GM23248 (cell line): ENCODE measurements at regions not wholly inside any gene's neighbourhood (a gene's known extent, or its start where the extent isn't known, plus 50 kb on each side); places are given as distances from the start of the nearest gene placed in this dataset.

Experiments
- DNase-seq: peaks from one replicate; pipeline ENCODE4 v3.0.0-alpha.2; 2015
- H2AFZ ChIP-seq: fragments of 200-600 bp; sonication (generic); 2 replicates; pipeline ENCODE4 v1.6.1; 2016; ENCODE audit warnings: antibody characterized with exemption
- H3F3A ChIP-seq: fragments of 200-600 bp; sonication (generic); 2 replicates; pipeline ENCODE4 v1.6.1; 2016; ENCODE audit warnings: mild to moderate bottlenecking, antibody characterized with exemption, mixed run types; ENCODE audit not compliant: insufficient read depth
- H3K27ac ChIP-seq: fragments of 200-600 bp; sonication (generic); 2 replicates; pipeline ENCODE4 v1.5.1; 2016; ENCODE audit warnings: mild to moderate bottlenecking
- H3K27me3 ChIP-seq: fragments of 200-600 bp; sonication (generic); replicated peaks from 2 replicates; pipeline ENCODE4 v1.6.1; 2016; ENCODE audit warnings: mild to moderate bottlenecking; ENCODE audit not compliant: insufficient read depth
- H3K36me3 ChIP-seq: fragments of 200-600 bp; sonication (generic); 2 replicates; pipeline ENCODE4 v1.6.1; 2016; ENCODE audit warnings: low read depth, mild to moderate bottlenecking
- H3K4me1 ChIP-seq: fragments of 200-600 bp; sonication (generic); 2 replicates; pipeline ENCODE4 v1.6.1; 2016; ENCODE audit warnings: mild to moderate bottlenecking; ENCODE audit not compliant: insufficient read depth
- H3K4me2 ChIP-seq: fragments of 200-600 bp; sonication (generic); one replicate; pipeline ENCODE4 v1.6.1; 2016; ENCODE audit warnings: mild to moderate bottlenecking; ENCODE audit not compliant: unreplicated experiment
- H3K4me3 ChIP-seq: fragments of 200-600 bp; sonication (generic); 2 replicates; pipeline ENCODE4 v1.5.1; 2016; ENCODE audit warnings: mild to moderate bottlenecking
- H3K79me2 ChIP-seq: fragments of 200-600 bp; sonication (generic); 2 replicates; pipeline ENCODE4 v1.6.1; 2016; ENCODE audit warnings: mild to moderate bottlenecking; ENCODE audit not compliant: insufficient read depth
- H3K9ac ChIP-seq: fragments of 200-600 bp; sonication (generic); 2 replicates; pipeline ENCODE4 v1.6.1; 2016; ENCODE audit warnings: mild to moderate bottlenecking
- H3K9me2 ChIP-seq: fragments of 200-600 bp; sonication (generic); 2 replicates; pipeline ENCODE4 v1.6.1; 2016; ENCODE audit warnings: mixed run types, mild to moderate bottlenecking, moderate library complexity; ENCODE audit not compliant: insufficient read depth
- H3K9me3 ChIP-seq: fragments of 200-600 bp; sonication (generic); one replicate; pipeline ENCODE4 v1.6.1; 2017; ENCODE audit warnings: low read depth
- H4K20me1 ChIP-seq: fragments of 200-600 bp; sonication (generic); 2 replicates; pipeline ENCODE4 v1.6.0; 2016; ENCODE audit not compliant: insufficient read depth
- EZH2 ChIP-seq: fragments of 200-600 bp; sonication (generic); IDR thresholded peaks from 2 replicates; pipeline ENCODE4 v1.6.1; 2018; ENCODE audit warnings: antibody characterized with exemption, mild to moderate bottlenecking; ENCODE audit not compliant: insufficient read depth, poor library complexity, severe bottlenecking
- EZH2phosphoT487 ChIP-seq: fragments of 200-600 bp; sonication (generic); IDR thresholded peaks from 2 replicates; pipeline ENCODE4 v1.6.1; 2018; ENCODE audit warnings: antibody characterized with exemption, moderate library complexity, mild to moderate bottlenecking, low read depth; ENCODE audit not compliant: insufficient read depth
- WGBS, 2 experiments: methylation state at CpG; one replicate each; pipeline ENCODE4 v1.1.6; 2015 to 2017; ENCODE audit warnings: low lambda C conversion rate in 2 of 2, low coverage in 1 of 2; ENCODE audit errors: missing lambda C conversion rate in 2 of 2; 5-methylcytosine and 5-hydroxymethylcytosine counted together
- in situ Hi-C: fragments of 300-500 bp; cut with MboI; formaldehyde crosslinking; loops from 2 replicates; pipeline ENCODE4 v1.15.0; 2020

- H3K9me3 ChIP-seq: no peaks in the 10 kb centered on the region
- H3K4me1 ChIP-seq: no peaks in the 10 kb centered on the region
- WGBS, 2 experiments: 2 to 4% methylated on average over 4 of the region's 4 CpGs
- H2AFZ ChIP-seq: no peak overlapping the region
- H3K27ac ChIP-seq: no peak overlapping the region
- H3F3A ChIP-seq: no peaks in the 10 kb centered on the region
- no peaks in the 10 kb centered on the region for H3K9me2 ChIP-seq
- no peak for TF ChIP-seq EZH2phosphoT487
- TF ChIP-seq EZH2: no peak
- in situ Hi-C loops: no loop called here
- H3K4me3 ChIP-seq: no peak overlapping the region
- H3K9ac ChIP-seq: no peak overlapping the region
- no peaks in the 10 kb centered on the region for H3K79me2 ChIP-seq
- no peak for DNase-seq
- H3K4me2 ChIP-seq: no peak overlapping the region
- H3K36me3 ChIP-seq: no peaks in the 10 kb centered on the region
- no peaks in the 10 kb centered on the region for H4K20me1 ChIP-seq
- no peaks in the 10 kb centered on the region for H3K27me3 ChIP-seq
Observed at GRCh38 chr7:52254396-52255010, 780.9 kb upstream of the POM121L12 start.

DNA sequence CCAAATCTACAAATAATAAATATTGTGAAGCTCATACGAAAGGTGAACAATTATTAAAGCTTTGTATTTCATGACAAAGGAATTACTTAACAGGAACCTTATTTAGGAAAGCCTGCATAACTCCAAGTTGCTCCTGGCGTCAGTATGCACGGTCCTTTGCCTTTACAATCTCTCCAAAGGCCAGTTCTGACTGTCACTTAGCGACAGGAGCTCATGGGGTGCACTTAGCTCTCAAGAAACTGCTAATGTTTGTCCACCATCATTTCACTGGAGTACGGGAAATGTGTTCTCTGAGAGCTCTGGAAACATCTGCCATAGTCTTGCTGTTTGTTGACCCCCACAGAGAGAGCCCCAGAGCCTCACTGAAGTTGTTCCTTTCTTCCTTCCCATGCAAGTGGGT, 781.5 kb upstream of the POM121L12 start:
- in situ Hi-C loops: no loop called here
- no peaks in the 10 kb centered on the region for H3K36me3 ChIP-seq
- no peak for DNase-seq
- H3K9me2 ChIP-seq: no peaks in the 10 kb centered on the region
- H3K4me1 ChIP-seq: no peaks in the 10 kb centered on the region
- no peak overlapping the region for H3K4me3 ChIP-seq
- H3K27ac ChIP-seq: no peak overlapping the region
- no peaks in the 10 kb centered on the region for H3K79me2 ChIP-seq
- WGBS, 2 experiments: 7 to 9% methylated on average over 5 of the region's 5 CpGs
- H2AFZ ChIP-seq: no peak overlapping the region
- TF ChIP-seq EZH2phosphoT487: no peak
- H3K4me2 ChIP-seq: no peak overlapping the region
- H3F3A ChIP-seq: no peaks in the 10 kb centered on the region
- H4K20me1 ChIP-seq: no peaks in the 10 kb centered on the region
- no peak overlapping the region for H3K9ac ChIP-seq
- H3K9me3 ChIP-seq: no peaks in the 10 kb centered on the region
- H3K27me3 ChIP-seq: no peaks in the 10 kb centered on the region

DNA sequence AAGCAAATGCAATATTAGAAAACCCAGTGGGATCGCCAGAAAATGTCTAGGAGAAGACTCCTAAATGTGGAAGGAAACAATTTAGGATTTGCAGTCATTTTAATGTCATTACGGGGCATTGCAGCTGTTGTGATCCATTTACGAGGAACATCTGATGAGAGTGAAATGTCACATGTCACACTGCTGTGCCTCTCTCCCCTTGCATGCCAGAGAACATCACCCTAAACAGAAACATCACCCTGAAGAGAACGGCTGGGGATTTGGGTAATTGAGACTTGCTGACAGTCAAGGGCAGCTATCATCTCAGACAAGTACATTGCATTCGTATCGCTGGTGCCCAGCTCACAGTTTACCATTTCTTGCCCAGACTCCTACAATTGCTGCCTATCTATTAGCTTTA, 785.7 kb upstream of the POM121L12 start:
- WGBS, 2 experiments: 1 to 4% methylated on average over 6 of the region's 6 CpGs
- Histone ChIP-seq H2AFZ (no peak overlapping the region), H3K9me2 (no peaks in the 10 kb centered on the region), H3K9ac (no peak overlapping the region), H3F3A (no peaks in the 10 kb centered on the region), H3K27ac (no peak overlapping the region), H3K4me3 (no peak overlapping the region), H3K4me1 (no peaks in the 10 kb centered on the region), H3K27me3 (no peaks in the 10 kb centered on the region), H3K4me2 (no peak overlapping the region), H3K79me2 (no peaks in the 10 kb centered on the region), H3K9me3 (no peaks in the 10 kb centered on the region), H3K36me3 (no peaks in the 10 kb centered on the region), H4K20me1 (no peaks in the 10 kb centered on the region)
- DNase-seq: no peak
- in situ Hi-C loops: no loop called here
- TF ChIP-seq EZH2phosphoT487: no peak
- TF ChIP-seq EZH2: no peak

- H3K79me2 ChIP-seq: no peaks in the 10 kb centered on the region
- no peaks in the 10 kb centered on the region for H3K9me2 ChIP-seq
- H4K20me1 ChIP-seq: no peaks in the 10 kb centered on the region
- no peaks in the 10 kb centered on the region for H3K4me1 ChIP-seq
- no peak overlapping the region for H2AFZ ChIP-seq
- DNase-seq: no peak
- H3K9ac ChIP-seq: no peak overlapping the region
- 12 to 26% methylated on average over 4 of the region's 4 CpGs for WGBS, 2 experiments
- no peak overlapping the region for H3K27ac ChIP-seq
- no peak overlapping the region for H3K4me2 ChIP-seq
- H3K9me3 ChIP-seq: no peaks in the 10 kb centered on the region
- no peak overlapping the region for H3K4me3 ChIP-seq
- no peaks in the 10 kb centered on the region for H3K36me3 ChIP-seq
- in situ Hi-C loops: no loop called here
- H3K27me3 ChIP-seq: no peaks in the 10 kb centered on the region
- TF ChIP-seq EZH2phosphoT487: no peak
- no peak for TF ChIP-seq EZH2
- H3F3A ChIP-seq: no peaks in the 10 kb centered on the region
Observed at GRCh38 chr7:52247518-52247917, 787.9 kb upstream of the POM121L12 start.

DNA sequence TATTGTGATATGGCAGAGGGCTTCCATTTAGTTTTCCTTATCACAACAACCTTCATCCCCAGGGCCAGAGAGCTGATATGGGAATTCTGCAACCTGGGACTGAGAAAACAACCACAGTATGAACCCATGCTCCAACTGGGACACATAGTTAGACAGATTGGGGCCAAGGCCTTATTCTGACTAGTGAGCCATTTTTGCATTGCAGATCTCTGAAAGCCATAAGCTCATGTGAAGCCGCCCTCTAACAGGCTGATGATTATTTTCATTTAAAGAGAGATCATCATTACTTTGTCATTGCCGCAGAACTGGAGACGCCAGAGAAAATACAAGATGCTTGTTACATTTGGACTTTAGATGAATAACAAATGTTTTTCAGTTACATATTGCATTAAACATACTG, 791.7 kb upstream of the POM121L12 start:
- Histone ChIP-seq H3K27me3 (no peaks in the 10 kb centered on the region), H3K36me3 (no peaks in the 10 kb centered on the region), H3K79me2 (no peaks in the 10 kb centered on the region), H3K9ac (no peak overlapping the region), H2AFZ (no peak overlapping the region), H3K4me2 (no peak overlapping the region), H3K9me3 (no peaks in the 10 kb centered on the region), H3K9me2 (no peaks in the 10 kb centered on the region), H3K27ac (no peak overlapping the region), H3K4me3 (no peak overlapping the region), H3K4me1 (no peaks in the 10 kb centered on the region), H3F3A (no peaks in the 10 kb centered on the region), H4K20me1 (no peaks in the 10 kb centered on the region)
- 30 to 54% methylated on average over 3 of the region's 3 CpGs for WGBS, 2 experiments
- in situ Hi-C loops: no loop called here
- no peak for DNase-seq
- TF ChIP-seq EZH2: no peak
- no peak for TF ChIP-seq EZH2phosphoT487
